Panc1 (cell line): ENCODE measurements at regions not wholly inside any gene's neighbourhood (a gene's known extent, or its start where the extent isn't known, plus 50 kb on each side); places are given as distances from the start of the nearest gene placed in this dataset.
"Not testable (repeated sequence)": the region's sequence is repeated elsewhere in the genome, so short reads cannot be mapped to it uniquely, and the experiment has no call there.

ENCODE experiments used
- ATAC-seq: fragments of 200-7000 bp; cut with Tn5 transposase; 2 replicates; pipeline ENCODE4 v1.9.1; 2020; ENCODE audit warnings: mild to moderate bottlenecking, moderate library complexity
- BruUV-seq: library from RNA; stranded (reverse); fragments of 400-500 nt; replicated peaks from 2 replicates; lab custom pipeline; 2021; lab: Mats Ljungman, UMichigan
- CTCF ChIA-PET: fragments of 300-600 bp; sonication (Branson Sonifier 250); formaldehyde crosslinking; loops from one replicate; lab custom pipeline; 2022; ENCODE audit warnings: antibody characterized with exemption; lab: Charles Lee
- POLR2A ChIA-PET: fragments of 300-600 bp; sonication (Branson Sonifier 250); formaldehyde crosslinking; loops from one replicate; lab custom pipeline; 2022; ENCODE audit warnings: antibody characterized with exemption; lab: Charles Lee
- DNase-seq: peaks from one replicate; pipeline ENCODE4 v3.0.0-alpha.2; 2010; ENCODE audit warnings: low read depth, low spot score
- H3K27ac ChIP-seq: 2 replicates; pipeline ENCODE4 v1.5.1; 2011; ENCODE audit warnings: mild to moderate bottlenecking, low read length, inconsistent platforms
- H3K27me3 ChIP-seq: fragments of 200-500 bp; sonication (Bioruptor generic); 2 replicates; pipeline ENCODE4 v1.6.0; 2014; ENCODE audit warnings: low read length, inconsistent platforms; ENCODE audit not compliant: control insufficient read depth, insufficient read depth
- H3K36me3 ChIP-seq: fragments of 200-500 bp; sonication (Bioruptor generic); 2 replicates; pipeline ENCODE4 v1.5.1; 2014; ENCODE audit warnings: inconsistent platforms, mild to moderate bottlenecking, low read length, moderate library complexity; ENCODE audit not compliant: control insufficient read depth, insufficient read depth
- H3K4me1 ChIP-seq: 2 replicates; pipeline ENCODE4 v1.5.1; 2011; ENCODE audit warnings: inconsistent platforms, mild to moderate bottlenecking, low read length, moderate library complexity; ENCODE audit not compliant: control insufficient read depth, insufficient read depth
- H3K4me3 ChIP-seq, 2 experiments: 2 replicates each; pipeline ENCODE4 v1.5.1; 2011 to 2012; ENCODE audit warnings: low read depth in 2 of 2, low read length in 2 of 2, mild to moderate bottlenecking in 2 of 2, inconsistent platforms in 1 of 2, moderate library complexity in 1 of 2
- H3K9me3 ChIP-seq: fragments of 200-500 bp; sonication (Bioruptor generic); 2 replicates; pipeline ENCODE4 v1.5.1; 2014; ENCODE audit warnings: low read depth, mild to moderate bottlenecking, inconsistent platforms, low read length, moderate library complexity; ENCODE audit not compliant: control insufficient read depth, insufficient read depth
- in situ Hi-C: cut with HindIII; loops from 2 replicates; pipeline ENCODE4 v1.10.0; 2016; ENCODE audit warnings: low sequenced_read_pairs, low pct_unique_long_range_greater_than_20kb
- intact Hi-C: fragments of 100-400 bp; cut with micrococcal nuclease; formaldehyde crosslinking; loops from one replicate; pipeline ENCODE4 v1.10.0; 2022; ENCODE audit not compliant: unreplicated experiment

DNA sequence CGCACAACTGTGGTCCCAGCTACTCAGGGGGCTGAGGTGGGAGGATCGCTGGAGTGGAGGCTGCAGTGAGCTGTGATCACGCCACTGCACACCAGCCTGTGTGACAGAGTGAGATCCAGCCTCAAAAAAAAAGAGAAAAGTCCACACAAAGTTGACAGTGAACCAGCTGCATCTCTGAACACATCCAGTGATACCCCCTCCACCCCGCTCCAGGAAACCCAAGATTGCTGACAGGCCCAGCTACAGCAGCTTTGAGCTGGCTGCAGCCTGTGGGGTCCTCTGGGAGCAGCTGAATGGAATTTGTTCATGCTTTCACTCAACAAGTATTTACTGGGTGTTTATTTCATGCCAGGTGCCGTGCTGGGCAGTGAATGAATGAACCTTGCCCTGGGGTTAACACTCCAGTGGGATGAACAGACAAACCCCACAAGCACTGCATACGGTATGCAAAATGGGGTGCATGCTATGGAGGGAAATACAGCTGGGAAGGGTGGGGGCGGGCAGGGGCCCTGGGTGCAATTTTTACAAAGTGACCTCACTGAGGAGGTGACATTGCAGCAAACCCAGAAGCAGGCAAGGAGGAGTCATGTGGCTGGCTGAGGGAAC lies 170.9 kb downstream of the GOSR1 start:
- intact Hi-C loops, H3K4me3 ChIP-seq, H3K27ac ChIP-seq, H3K36me3 ChIP-seq, ATAC-seq, H3K4me1 ChIP-seq, CTCF ChIA-PET, H3K27me3 ChIP-seq, DNase-seq, BruUV-seq, H3K9me3 ChIP-seq, in situ Hi-C loops, POLR2A ChIA-PET: not testable (repeated sequence)

DNA sequence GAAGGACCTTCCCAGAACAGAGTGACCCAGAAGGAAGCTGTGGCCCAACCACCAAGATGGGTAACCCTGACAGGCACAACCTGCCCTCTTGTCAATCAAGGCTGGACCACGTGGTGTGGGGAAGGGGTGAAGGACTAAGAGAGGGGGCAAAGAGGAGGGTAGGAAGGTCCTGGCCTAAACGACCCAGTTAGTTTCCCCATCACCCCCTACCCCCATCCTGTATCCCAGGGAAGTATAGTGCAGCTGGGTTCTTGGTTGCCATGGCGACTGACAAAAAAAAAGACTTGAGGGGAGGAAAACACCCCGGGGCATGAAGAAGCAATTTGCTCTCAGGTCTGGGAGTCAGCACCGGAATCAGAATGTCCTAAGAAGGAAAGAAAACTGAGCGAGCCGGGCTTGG lies 168.7 kb downstream of the GOSR1 start:
- ATAC-seq, CTCF ChIA-PET, in situ Hi-C loops, intact Hi-C loops, H3K27me3 ChIP-seq, BruUV-seq, H3K36me3 ChIP-seq, H3K4me3 ChIP-seq, DNase-seq, H3K9me3 ChIP-seq, H3K4me1 ChIP-seq, H3K27ac ChIP-seq, POLR2A ChIA-PET: not testable (repeated sequence)

DNA sequence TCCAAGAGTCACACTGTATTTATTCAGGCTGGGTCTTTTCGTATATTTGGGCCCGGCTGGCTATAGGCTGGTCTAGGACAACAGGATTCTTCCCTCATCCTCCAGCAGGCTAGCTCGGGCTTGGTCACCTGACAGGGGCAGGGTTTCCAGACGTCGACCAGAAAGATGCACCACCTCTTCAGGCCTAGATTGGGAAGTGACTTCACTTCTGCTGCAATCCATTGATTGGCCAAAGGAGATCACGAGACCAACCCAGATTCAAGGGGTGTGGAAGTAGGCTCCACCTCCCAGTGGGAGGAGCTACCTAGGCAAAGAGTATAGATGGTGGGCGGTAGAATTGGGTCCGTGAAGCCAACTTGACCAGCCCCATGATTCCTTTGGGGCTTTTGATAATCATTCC lies 167.5 kb downstream of the GOSR1 start:
- H3K27ac ChIP-seq, H3K9me3 ChIP-seq, DNase-seq, H3K4me1 ChIP-seq, ATAC-seq, CTCF ChIA-PET, BruUV-seq, H3K27me3 ChIP-seq, POLR2A ChIA-PET, in situ Hi-C loops, H3K4me3 ChIP-seq, H3K36me3 ChIP-seq, intact Hi-C loops: not testable (repeated sequence)

DNA sequence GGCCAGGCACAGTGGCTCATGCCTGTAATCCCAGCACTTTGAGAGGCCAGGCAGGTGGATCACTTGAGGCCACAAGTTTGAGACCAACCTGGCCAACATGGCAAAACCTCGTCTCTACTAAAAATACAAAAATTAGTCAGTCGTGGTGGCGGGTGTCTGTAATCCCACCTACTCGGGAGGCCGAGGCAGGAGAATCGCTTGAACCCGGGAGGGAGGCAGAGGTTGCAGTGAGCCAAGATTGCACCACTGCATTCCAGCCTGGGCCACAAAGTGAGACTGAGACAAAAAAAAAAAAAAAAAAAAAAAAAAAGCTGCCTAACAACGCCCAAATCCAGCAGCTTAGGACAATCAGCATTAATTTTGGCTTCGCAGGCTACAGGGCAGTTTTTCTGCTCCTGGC lies 167.1 kb downstream of the GOSR1 start:
- H3K27me3 ChIP-seq, ATAC-seq, H3K9me3 ChIP-seq, H3K4me1 ChIP-seq, DNase-seq, CTCF ChIA-PET, POLR2A ChIA-PET, H3K36me3 ChIP-seq, in situ Hi-C loops, H3K4me3 ChIP-seq, BruUV-seq, intact Hi-C loops, H3K27ac ChIP-seq: not testable (repeated sequence)

DNA sequence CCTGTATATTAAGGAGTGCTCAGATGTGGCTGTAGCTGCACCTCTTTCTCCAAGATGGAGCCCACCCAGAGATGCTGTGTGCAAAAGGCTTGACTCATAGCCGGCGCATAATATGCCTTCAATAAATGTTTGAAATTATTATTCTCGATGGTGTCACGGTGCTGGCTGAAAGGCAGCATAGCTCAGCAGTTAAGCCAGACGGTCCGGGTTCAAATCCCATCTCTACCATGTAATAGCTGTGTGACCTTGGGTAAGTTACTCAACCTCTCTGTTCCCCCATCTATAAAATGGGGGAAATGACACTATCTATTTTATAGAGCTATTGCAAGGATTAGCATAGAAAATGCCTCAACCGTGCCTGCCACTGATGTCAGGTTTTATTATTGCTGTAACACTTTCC lies 164.2 kb downstream of the GOSR1 start:
- H3K27ac ChIP-seq, H3K9me3 ChIP-seq, intact Hi-C loops, in situ Hi-C loops, H3K27me3 ChIP-seq, H3K36me3 ChIP-seq, BruUV-seq, DNase-seq, CTCF ChIA-PET, H3K4me3 ChIP-seq, POLR2A ChIA-PET, ATAC-seq, H3K4me1 ChIP-seq: not testable (repeated sequence)

DNA sequence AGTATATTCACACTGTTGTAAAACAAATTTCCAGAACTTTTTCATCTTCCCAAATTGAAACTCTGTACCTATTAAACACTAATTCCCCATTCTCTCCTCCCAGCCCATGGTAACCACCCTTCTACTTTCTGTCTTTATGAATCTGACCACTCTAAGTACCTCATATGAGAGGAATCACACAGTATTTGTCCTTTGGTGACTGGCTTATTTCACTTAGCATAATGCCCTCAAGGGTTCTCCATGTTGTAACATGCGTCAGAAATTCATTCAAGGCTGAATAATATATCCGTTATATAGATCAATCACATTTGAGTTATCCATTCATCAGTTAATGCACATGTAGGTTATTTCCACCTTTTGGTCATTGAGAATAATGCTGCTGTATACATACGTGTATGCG lies 162.2 kb downstream of the GOSR1 start:
- H3K27me3 ChIP-seq, H3K36me3 ChIP-seq, CTCF ChIA-PET, H3K4me3 ChIP-seq, DNase-seq, H3K4me1 ChIP-seq, ATAC-seq, H3K9me3 ChIP-seq, H3K27ac ChIP-seq, POLR2A ChIA-PET, in situ Hi-C loops, BruUV-seq, intact Hi-C loops: not testable (repeated sequence)

DNA sequence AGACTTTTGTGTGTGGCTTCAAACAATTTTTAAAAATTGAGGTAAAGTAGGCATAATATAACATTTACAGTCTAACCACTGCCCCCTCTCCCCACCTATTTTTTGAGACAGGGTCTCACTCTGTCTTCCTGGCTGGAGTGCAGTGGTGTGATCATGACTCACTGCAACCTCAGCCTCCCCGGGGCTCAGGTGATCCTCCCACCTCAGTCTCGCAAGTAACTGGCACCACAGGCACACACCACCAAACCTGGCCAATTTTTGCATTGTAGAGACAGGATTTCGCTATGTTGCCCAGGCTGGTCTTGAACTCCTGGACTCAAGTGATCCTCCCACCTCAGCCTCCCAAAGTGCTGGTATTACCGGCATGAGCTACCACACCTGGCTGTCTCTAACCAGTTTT lies 161.8 kb downstream of the GOSR1 start:
- in situ Hi-C loops, CTCF ChIA-PET, H3K27me3 ChIP-seq, H3K4me3 ChIP-seq, H3K27ac ChIP-seq, BruUV-seq, intact Hi-C loops, ATAC-seq, POLR2A ChIA-PET, H3K4me1 ChIP-seq, H3K9me3 ChIP-seq, DNase-seq, H3K36me3 ChIP-seq: not testable (repeated sequence)
